GM11168 (cell line): ENCODE measurements at regions not wholly inside any gene's neighbourhood (a gene's known extent, or its start where the extent isn't known, plus 50 kb on each side); places are given as distances from the start of the nearest gene placed in this dataset.

ENCODE experiments used
- in situ Hi-C: fragments of 300-500 bp; cut with MboI; formaldehyde crosslinking; loops from one replicate; pipeline ENCODE4 v1.12.0; 2022; ENCODE audit warnings: low sequenced_read_pairs; ENCODE audit not compliant: unreplicated experiment

DNA sequence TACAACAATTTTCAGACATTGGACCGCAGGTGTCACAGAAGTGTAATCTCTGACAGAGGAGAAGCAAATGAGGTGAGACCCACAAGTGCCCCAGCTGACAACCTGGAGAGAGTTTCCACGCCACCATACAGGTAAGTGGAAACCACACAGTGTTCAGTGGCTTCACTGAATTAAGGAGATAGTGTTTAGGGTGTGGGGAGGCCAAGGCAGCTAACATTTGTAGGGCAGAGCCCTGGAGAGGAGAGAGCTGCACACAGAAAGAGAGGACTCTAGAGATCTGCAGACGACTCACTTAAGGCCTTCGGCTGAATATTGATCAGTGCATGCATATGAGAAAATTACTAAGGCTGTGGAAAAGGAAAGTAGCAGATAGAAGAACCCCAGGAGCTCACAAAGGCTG, 228.9 kb upstream of the TNRC6C start:
- in situ Hi-C loops = no loop called here

DNA sequence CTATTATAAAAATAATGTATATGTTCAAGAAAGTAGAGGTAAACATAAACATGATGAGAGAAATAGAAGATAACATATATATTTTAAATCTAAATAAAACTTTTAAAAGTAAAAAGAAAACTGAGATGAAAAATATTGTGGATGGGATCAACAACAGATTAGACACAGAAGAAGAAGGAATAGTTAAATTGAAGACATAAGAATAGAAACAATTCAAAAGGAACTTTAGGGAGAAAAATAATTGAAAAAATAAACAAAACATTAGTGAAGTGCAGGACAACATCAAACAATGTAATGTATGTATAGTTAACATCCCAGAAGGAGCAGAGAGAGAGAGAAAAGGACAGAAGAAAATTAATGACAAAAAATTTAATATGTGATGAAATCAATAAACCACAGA, 228.1 kb upstream of the TNRC6C start:
- in situ Hi-C loops = no loop called here

DNA sequence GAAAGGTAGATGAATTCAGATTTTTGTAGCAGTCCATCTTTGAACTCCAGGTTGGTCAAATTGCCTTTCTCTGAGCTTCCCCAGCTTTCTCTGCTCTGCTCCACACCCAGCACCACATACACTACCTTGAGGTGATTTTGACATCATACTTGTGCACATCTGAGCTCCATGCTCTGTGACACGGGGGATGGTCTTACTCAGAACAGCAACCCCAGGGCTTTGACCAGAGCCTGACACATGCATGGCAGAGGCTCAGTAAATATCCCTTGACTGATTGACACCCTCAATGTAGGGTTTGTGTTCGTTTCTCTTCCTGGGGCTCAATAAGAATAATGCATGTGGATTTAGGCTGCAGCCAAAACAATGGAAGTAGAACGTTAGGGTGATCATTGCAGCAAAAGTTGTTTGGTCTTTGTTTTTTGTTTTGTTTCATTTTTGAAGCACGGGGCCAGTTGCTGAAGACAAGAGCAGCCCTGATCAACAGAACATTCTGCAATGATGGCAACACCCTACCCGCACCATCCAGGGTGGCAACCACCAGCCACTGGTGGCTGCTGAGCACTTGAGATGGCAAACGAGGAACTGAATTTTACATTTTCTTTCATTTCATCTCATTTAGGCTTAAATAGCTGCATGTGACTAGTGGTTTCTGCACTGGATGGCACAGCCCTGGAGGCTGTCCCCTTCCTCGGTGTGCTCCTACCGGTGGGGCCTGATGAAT, 224.8 kb upstream of the TNRC6C start:
- in situ Hi-C loops = no loop called here

DNA sequence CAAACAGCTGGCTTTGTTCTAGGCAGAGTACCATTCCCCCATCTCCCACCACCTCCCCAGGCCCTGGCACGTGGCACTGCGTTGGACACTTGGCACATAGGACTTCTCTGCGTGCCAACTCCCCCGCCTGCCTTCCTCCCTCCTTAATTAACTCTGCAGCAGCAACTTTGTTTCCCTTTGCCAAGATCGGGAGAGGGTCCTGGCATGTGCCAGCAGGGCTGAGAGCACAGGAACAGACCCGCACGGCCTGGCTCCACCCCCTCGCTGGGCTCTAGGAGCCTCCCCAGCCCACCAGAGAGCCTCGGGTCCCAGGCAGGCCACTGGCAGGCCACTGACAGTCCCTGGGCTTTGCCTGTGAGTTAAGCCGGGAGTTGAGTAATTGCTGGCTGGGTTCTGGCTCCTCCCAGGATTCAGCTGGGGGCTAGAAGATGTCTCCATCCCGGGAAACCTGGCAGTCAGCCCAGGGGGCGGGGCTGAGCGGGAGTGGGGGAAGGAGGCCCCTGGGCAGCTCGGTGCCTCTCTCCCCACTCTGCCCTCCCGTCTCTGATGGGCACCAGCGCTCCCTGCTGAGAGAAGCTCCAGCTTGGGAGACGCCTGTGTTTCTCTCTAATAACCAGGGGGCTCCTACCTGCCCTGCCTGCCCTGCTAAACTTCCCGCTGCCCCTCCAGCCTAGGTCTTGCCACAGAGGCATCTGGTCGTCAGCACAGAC, 224.0 kb upstream of the TNRC6C start:
- in situ Hi-C loops = no loop called here

DNA sequence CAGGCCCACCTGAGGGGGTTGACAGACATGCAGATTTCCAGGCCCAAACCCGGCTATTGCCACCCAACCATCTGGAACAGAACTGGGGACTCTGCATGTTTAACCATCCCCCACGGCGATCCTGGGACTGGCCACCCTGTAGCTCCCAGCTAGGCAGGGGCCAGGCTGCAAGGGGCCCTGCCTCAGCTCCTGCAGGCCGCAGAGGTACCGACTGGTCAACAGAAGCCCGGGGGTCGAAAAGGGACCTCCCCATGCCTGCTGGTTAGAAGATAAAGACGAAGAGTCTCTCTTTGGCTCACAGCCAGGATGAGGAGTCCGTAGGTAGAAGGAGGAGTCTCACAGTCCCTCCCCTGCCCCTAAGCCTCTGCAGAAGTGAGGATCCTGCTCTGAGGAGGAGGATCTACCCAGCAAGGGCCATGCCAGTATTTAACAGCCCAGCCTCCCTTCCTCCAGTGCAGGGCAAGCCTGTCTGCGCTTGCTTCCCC, 223.4 kb upstream of the TNRC6C start:
- in situ Hi-C loops = no loop called here

DNA sequence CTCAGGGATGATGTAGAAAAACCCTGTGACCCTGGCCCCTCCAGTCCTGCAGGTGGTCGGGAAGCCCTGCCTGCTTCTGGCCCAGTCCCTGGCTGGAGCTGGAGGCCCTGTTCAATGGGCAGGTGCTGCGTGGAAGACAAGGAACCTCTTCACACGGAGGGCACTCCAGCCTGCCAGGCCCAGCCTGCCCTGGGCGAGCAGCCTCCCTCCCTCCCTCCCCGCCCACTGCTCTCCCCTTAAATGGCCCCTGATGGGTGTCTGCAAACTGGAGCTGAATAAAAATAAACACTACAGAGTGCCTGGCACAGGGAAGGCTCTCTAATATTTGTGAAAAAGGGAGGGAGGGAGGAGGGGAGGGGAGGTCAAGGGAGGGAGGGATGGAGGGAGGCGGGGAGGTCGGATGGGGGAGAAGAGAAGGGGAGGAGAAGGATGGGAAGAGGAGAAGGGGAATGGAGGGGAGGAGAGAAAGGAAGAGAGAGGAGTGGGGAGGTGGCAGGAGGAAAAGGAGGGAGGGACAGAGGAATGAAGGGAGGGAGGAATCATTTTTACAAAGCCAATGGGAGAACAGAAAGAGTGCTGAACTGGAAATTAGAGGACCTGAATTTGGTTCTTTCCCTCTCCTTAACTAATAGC, 222.8 kb upstream of the TNRC6C start:
- in situ Hi-C loops = no loop called here

DNA sequence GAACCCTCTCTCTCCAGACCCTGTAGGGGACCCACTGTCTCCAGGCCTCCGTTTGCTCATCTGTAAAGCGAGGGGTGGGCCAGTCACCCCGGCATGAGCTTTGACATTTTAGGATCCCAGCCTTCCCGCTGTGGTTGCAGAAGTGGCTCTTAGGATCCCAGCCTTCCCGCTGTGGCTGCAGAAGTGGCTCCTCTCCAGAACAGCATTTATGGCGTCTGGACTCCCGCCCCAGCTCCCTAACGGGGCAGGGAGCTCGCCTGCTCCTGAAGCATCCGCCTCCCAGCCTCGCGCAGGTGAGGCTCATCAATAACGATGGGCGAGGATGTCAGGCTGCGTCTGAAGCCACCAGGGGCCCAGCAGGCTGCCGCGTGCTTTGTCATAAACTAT, 222.3 kb upstream of the TNRC6C start:
- in situ Hi-C loops = no loop called here

DNA sequence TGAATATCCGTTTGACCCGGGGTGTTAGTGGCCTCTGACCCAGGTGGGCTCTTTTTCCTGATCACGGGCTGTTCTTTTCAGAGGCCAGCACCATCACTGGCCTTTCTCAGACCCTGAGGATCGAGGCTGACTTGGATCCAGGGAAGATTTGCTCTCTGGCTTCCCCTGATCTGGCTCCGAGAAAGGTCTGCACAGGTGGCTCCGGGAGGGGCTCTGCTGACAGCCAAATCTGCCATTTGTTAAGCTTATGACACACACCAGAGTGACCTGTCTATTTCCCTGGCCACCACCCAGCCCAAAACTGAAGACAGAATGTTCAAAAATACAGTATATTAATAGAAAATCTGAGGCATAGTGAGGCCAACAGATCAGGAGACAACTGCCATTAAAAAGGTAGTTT, 221.8 kb upstream of the TNRC6C start:
- in situ Hi-C loops = no loop called here

DNA sequence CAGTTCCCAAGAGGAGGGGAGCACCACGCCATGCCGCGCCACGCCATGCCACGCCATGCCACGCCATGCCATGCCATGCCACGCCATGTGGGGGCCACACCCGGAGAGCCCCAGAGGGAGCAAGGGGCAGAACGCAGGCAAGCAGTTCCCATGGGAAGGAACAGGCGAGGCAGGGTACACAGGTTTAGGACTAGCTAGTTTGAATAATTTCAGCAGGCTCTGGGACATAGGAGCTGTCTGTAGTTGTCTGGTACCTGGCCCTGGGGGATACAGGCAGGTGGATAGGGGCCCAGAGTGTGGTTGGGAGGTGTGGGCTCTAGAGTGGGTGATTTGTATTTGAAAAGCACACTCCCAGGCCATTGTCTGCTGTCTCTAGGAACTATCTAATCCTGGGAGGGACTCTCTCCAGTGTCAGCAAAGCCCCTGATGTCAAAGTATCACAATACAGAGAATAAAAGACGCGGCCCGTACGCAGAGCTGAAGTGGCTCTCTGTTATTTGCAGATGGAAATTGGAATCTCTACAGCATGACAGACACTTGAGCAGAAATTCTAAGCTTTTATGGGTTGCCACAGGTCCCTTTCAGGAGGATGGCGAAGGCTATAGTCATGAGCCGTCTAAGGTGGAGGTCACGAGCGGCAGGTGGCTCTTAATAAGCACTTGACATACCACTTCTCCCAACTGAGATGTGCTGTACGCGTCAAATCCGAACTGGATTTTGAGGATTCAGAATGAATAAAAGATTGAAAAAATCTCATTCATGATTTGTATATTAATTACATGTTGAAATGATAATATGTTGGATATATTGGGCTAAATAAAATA, 220.8 kb upstream of the TNRC6C start:
- in situ Hi-C loops = no loop called here

DNA sequence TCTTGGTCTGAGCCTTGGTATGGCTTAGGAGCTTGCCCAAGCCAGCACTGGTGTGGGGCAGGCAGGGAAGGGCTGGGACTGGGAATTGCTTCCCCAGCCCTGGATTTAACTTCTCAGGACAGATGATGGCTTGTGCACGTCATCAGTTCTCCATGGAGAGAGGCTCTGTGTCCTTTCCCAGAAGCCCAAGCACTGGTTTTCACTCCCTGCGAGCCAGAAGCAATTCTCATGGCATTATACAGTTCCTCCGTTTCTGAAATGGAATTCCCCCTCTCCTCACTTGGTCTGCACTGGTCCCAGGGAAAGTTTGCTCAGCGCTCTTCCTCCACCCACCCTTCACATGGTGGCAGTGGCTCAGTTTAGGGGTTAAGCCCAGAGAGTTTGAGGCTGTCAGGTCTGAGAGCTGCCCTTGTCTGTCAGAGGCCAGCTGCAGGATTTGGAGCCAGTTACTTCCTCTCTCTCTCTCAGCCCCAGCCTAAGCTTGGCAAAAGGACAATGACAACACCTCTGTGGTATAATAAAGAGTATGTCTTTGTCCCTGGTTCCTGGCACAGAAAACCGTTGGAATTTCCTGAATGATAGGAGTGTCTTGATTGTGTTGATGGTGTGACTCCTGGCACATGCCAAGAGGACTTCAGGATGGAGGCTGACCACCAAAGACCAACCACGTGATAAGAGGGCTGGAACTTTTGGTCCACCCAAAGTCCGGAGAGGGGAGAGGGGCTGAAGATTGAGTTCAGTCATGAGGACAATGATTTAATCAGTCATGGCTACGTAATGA, 219.6 kb upstream of the TNRC6C start:
- in situ Hi-C loops = no loop called here

DNA sequence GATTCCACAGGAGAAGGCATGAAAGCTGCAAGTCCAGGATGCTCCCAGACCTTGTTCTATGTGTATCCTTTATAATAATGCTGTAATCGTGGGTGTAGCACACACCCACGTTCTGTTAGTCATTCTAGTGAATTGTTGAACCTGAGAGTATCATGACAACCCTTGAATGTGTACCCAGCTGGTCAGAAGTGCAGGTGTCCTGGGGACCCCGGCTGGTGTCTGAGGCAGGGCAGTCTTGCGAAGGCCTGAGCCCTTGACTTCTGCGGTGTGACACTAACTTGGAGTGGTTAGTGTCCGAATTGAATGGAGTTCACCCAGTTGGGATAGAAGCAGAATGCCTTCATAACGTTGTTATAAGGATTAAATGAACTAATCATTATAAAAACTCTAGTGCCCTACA, 218.0 kb upstream of the TNRC6C start:
- in situ Hi-C loops = loop anchor here (10.0 kb wide), 1 partner anchor 66 kb away; no protein-coding TSS in a partner anchor

DNA sequence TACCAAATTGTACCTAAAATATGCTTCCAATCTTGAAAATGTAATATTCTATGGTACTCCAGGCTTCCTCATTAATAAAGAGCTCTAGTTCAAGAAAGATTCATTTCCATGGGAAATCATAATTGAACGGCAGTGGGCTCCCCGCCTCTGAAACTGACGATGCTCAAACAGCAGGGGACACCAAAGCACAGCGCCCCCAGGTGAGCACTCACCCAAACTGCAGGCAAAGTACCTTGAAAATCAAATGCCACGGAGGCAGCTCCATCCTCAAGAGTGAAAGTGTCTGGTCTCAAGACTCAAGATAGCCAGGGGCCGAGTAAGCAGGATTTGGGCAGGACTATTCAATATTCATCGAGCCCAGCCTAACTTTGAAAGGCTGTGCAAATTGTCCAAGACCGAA, 217.4 kb upstream of the TNRC6C start:
- in situ Hi-C loops = loop anchor here (10.0 kb wide), 1 partner anchor 66 kb away; no protein-coding TSS in a partner anchor

DNA sequence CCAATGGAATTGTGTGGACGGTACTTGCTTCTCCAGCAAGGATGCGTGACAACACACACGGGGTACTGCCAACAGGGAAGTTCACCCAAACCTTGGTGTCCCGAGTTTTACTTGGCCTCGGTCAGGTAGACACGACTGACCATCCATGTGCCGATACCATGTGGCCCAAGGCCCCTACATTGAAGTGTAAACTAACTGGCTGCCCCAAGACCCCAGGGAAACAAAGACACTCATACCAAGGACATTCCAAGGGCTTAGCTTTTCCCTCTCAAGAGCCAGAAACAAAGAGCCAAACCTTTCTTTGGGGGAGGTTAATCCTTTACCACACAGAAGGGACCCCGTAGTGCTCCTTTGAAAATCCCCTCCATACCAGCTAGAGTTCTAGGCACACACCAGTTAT, 215.9 kb upstream of the TNRC6C start:
- in situ Hi-C loops = loop anchor here (10.0 kb wide), 1 partner anchor 68 kb away; no protein-coding TSS in a partner anchor

DNA sequence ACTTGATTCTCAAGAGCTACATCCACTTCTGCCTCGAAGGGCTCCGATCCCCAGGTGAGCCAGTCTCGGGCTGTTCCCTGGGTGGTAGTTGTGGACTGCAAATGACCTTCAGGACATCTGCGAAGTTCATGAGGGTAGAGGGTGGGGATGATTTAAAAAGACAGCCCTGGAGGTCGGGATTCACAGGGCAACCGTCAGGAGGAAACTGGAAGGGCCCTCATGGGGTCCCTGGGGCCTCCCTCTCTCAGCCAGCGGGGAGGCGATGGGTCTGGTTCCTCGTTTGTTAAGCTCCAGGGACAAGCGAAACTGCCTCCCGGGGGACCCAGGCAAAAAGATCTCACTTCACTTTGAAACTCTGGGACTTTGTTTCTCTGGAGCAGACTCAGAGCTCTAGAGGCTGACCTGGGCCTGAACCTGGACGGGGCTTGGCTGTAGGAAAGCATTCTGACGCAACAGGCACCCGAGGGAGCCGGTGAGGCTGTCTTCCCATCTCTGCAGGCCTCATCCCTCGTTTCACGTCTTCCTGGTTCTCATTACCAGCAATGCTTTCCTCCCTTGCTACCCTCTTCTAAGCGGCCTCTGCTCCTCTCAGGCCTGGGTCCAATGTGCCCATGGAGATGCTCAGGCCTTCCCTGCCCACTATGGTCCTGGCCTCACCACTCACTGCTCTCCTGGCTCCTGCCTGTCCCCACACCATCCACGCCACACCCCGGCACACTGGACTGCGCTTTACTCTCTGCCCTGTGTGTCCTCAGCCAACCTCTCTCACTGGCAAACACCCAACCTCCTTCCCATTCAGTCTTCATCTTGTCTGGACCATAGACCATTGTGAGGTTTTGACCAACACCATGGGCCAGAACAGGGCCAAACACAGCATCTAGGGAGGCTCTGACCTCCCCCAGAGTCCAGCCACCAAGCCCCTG, 214.2 kb upstream of the TNRC6C start:
- in situ Hi-C loops = loop anchor here (10.0 kb wide), 1 partner anchor 70 kb away; no protein-coding TSS in a partner anchor

DNA sequence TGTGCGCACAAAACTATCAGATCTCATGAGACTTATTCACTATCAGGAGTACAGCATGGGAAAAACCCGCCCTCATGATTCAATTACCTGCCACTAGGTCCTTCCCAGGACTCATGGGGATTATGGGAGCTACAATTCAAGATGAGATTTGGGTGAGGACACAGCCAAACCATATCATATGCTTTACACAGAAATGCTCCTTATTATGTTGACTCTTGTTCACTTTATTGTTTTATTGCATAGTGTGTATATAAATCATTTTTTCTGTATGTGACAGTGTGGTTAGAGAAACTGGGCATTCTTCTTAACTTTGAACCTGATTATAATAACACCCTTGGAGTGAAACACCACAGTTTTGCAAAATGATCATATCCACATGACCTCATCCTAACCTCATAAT, 212.8 kb upstream of the TNRC6C start:
- in situ Hi-C loops = loop anchor here (10.0 kb wide), 1 partner anchor 71 kb away; no protein-coding TSS in a partner anchor

DNA sequence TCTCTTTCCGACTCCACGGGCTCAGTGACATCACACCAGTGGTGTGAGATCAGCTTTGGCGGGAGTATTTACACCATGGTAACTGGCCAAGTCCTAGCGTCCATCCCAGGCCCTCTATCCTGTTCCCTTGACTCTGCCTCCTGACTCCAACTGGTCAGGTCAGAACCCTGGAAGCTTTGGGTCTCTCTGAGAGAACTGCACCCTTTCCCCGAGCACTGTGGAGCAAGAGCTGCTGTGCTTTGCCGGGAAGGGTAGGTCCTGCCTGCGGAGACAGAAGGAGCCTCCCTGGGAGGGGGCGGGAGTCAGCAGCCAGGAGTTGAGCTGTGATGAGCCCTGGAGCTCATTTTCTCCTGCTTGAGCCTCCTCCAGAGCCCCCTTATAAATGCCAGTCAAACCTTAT, 212.1 kb upstream of the TNRC6C start:
- in situ Hi-C loops = loop anchor here (10.0 kb wide), 1 partner anchor 72 kb away; no protein-coding TSS in a partner anchor

DNA sequence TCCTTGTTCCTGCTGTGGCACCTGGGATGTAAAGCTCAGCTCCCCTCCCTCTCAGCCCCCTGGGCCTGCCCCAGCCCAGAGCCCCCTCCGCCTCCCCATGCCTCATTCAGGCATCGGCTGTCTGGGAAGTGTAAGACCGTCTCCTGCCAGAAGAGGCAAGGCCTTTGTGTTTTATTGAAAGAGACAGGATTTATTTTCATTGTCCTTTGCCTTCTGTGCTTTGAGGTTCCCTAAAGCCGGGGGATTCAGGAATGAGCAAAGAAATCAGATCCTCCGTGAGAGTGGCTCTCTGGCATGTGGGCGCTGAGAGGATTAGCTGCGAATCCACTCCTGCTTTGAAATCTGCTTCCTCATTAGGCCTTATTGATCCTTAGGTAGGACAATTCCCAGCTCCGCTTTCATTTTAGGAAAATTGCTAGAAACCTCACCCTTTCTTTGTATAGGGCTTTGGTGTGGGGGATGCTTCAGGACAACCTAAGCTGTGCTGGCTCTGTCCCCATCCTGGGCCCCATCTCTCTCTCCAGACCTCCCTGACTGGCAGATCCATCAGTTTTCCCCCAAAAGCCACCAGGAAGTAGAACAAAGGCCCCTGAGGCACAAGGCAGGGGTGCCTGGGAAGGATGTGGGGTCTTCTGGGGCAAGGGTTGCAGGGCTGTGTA, 211.5 kb upstream of the TNRC6C start:
- in situ Hi-C loops = loop anchor here (10.0 kb wide), 1 partner anchor 72 kb away; no protein-coding TSS in a partner anchor

DNA sequence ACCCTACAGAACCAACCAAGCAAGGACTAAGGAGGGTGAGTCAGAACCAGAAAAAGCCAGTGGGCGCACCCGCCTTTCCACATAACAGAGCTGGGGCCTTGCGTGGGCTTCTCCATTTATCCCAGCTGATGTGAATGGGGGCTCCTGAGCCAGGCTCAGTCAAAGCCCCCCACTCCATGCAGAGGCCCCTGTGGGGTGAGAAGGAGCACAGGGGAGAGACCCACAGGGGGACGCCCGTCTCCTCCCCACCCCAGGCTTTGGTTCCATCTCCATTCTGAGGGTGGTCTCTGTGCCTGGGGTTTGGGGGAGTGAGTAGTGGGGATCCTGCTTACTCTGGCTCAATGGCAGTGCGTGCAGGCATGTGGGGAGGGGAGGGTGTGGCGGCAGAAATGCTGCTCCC, 210.1 kb upstream of the TNRC6C start:
- in situ Hi-C loops = loop anchor here (10.0 kb wide), 1 partner anchor 74 kb away; no protein-coding TSS in a partner anchor
